NT2/D1 (cell line): ENCODE measurements at regions not wholly inside any gene's neighbourhood (a gene's known extent, or its start where the extent isn't known, plus 50 kb on each side); places are given as distances from the start of the nearest gene placed in this dataset.

Source experiments
- DNase-seq: peaks from one replicate; pipeline ENCODE4 v3.0.0-alpha.2; 2011; ENCODE audit warnings: low read depth, low spot score
- H3K27me3 ChIP-seq: 2 replicates; pipeline ENCODE4 v1.6.0; 2011; ENCODE audit warnings: mild to moderate bottlenecking; ENCODE audit not compliant: insufficient read length, insufficient read depth
- H3K36me3 ChIP-seq: 2 replicates; pipeline ENCODE4 v1.6.1; 2011; ENCODE audit warnings: mild to moderate bottlenecking, low read length, mixed read lengths; ENCODE audit not compliant: insufficient read depth, insufficient read length
- H3K4me1 ChIP-seq: 2 replicates; pipeline ENCODE4 v1.5.1; 2011; ENCODE audit not compliant: insufficient read depth, insufficient read length
- H3K4me3 ChIP-seq: 2 replicates; pipeline ENCODE4 v1.5.1; 2011; ENCODE audit warnings: low read depth; ENCODE audit not compliant: insufficient read length
- H3K9ac ChIP-seq: 2 replicates; pipeline ENCODE4 v1.6.0; 2011; ENCODE audit warnings: low read depth; ENCODE audit not compliant: insufficient read length
- H3K9me3 ChIP-seq: 2 replicates; pipeline ENCODE4 v1.5.1; 2011; ENCODE audit warnings: mild to moderate bottlenecking, low read length; ENCODE audit not compliant: insufficient read depth
- SUZ12 ChIP-seq: IDR thresholded peaks from 2 replicates; pipeline ENCODE4 v1.6.1; 2011; ENCODE audit not compliant: insufficient read length, insufficient read depth; ENCODE audit errors: extremely low read depth
- YY1 ChIP-seq: IDR thresholded peaks from 2 replicates; pipeline ENCODE4 v1.6.1; 2011; ENCODE audit not compliant: insufficient read length, insufficient read depth
- ZNF274 ChIP-seq: IDR thresholded peaks from 2 replicates; pipeline ENCODE4 v1.6.1; 2011; ENCODE audit warnings: mild to moderate bottlenecking, low read depth, low read length

DNA sequence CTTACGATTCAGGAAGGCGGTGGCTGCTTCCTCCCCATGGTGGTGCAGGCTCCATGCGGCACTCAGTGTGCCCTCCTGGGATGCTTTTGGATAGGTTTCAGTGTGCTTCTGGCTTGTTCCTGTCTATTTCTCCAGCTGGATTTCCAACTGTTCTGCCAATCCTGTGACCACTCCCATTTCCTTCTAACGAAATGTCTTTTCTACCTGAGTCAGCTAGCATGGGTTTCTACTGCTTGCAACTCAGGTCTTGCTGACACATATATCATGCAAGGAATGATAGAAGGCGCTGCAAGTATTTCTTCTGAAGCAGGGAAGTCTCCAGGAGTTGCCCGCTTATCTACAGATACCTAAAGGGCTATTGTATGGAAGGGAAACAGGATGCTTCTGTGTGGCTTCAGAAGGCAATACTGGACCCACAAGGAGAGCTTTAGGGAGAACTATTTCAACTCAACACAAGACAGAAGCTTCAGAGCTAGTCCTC, 244.4 kb downstream of the OPA1 start:
- no peaks in the 10 kb centered on the region for H3K36me3 ChIP-seq
- H3K27me3 ChIP-seq = peaks cover 3% of the 10 kb centered on the region
- no peaks in the 10 kb centered on the region for H3K9me3 ChIP-seq
- TF ChIP-seq YY1 (no peak), ZNF274 (no peak), SUZ12 (no peak)
- DNase-seq = no peak
- no peak overlapping the region for H3K9ac ChIP-seq
- no peaks in the 10 kb centered on the region for H3K4me1 ChIP-seq
- no peak overlapping the region for H3K4me3 ChIP-seq

DNA sequence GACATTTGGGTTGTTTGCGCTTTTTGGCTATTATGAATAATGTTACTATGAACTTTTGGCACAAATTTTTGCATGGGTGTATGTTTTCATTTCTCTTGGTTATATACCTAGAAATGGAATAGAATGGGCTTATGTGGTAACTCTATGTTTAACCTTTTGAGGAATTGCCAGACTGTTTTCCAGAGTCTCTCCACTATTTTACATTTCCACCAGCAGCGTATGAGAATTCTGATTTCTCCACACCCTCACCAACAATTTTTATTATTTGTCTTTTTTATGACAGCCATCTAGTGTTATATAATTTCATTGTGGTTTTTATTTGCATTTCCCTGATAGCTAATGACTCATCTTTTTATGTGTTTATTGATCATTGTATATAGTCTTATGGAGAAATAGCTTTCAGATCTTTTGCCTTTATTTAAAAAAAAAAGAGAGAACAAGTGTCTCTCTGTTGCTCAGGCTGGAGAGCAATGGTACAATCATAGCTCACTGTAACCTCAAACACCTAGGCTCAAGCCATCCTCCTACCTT, 247.2 kb downstream of the OPA1 start:
- Histone ChIP-seq H3K27me3 (peaks cover 3% of the 10 kb centered on the region), H3K4me3 (no peak overlapping the region), H3K9me3 (no peaks in the 10 kb centered on the region), H3K4me1 (no peaks in the 10 kb centered on the region), H3K36me3 (no peaks in the 10 kb centered on the region), H3K9ac (no peak overlapping the region)
- no peak for DNase-seq
- TF ChIP-seq SUZ12 = no peak
- TF ChIP-seq YY1 = no peak
- no peak for TF ChIP-seq ZNF274

DNA sequence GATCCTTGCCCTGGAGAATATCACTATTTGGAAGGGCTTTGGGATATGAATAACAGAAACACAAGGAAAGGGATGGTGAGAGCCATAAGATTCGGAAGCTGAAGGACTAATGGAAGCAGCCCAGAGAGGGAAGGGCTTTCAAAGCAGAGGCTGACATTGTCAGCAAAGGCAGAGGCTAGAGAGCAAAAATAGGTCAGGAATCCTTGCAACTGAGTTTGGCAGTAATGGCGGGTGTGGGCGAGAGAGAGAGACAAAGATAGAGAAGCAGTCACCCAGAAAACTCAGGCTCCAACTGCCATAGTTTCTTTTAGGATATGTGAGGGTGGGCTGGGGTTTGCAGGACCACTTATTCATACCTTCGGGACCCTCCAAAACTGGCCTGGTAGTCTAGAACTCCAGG, 248.6 kb downstream of the OPA1 start:
- Histone ChIP-seq H3K9me3 (no peaks in the 10 kb centered on the region), H3K4me3 (no peak overlapping the region), H3K9ac (no peak overlapping the region), H3K4me1 (no peaks in the 10 kb centered on the region), H3K36me3 (no peaks in the 10 kb centered on the region), H3K27me3 (peaks cover 3% of the 10 kb centered on the region)
- no peak for TF ChIP-seq ZNF274
- no peak for TF ChIP-seq SUZ12
- TF ChIP-seq YY1 = no peak
- no peak for DNase-seq

DNA sequence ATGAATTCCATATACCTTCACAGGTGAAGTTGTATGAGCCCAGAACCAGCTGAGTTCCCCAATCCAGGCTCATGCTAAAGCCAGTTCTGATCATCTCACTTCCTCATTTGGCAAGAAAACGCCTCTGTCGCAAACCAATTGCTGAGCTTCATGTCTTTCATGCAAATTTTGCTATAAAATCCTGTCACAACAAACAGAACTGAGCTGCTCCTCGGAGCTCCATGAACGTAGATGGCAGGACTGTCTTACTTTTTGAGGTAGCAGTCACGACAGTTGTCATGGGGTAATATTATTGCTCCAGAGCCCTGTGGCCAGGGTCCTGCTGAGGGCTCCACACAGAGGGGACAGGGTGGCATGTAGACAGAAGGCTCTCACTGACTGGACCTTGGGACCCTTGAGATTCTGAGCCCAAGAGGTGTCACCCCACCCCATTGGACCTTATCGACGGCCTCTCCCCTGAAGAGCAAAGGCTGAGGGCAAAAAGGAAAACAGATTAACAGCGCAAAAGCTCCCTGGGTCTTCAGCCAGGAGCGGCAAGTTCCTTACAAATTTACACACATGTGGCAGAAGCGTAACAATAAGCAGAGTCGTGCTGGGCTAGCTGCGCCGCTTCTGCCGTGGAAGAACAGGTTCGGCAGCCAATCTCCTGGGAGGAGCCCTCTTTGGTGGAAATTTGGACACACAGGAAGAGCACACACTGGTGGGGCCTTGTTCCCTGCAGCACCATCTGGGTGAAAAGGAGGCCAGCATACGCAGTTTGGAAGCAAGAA, 249.2 kb downstream of the OPA1 start:
- TF ChIP-seq ZNF274 (no peak), YY1 (no peak), SUZ12 (no peak)
- H3K36me3 ChIP-seq = no peaks in the 10 kb centered on the region
- no peaks in the 10 kb centered on the region for H3K9me3 ChIP-seq
- DNase-seq = no peak
- H3K4me3 ChIP-seq = no peak overlapping the region
- no peak overlapping the region for H3K9ac ChIP-seq
- peaks cover 3% of the 10 kb centered on the region for H3K27me3 ChIP-seq
- no peaks in the 10 kb centered on the region for H3K4me1 ChIP-seq

DNA sequence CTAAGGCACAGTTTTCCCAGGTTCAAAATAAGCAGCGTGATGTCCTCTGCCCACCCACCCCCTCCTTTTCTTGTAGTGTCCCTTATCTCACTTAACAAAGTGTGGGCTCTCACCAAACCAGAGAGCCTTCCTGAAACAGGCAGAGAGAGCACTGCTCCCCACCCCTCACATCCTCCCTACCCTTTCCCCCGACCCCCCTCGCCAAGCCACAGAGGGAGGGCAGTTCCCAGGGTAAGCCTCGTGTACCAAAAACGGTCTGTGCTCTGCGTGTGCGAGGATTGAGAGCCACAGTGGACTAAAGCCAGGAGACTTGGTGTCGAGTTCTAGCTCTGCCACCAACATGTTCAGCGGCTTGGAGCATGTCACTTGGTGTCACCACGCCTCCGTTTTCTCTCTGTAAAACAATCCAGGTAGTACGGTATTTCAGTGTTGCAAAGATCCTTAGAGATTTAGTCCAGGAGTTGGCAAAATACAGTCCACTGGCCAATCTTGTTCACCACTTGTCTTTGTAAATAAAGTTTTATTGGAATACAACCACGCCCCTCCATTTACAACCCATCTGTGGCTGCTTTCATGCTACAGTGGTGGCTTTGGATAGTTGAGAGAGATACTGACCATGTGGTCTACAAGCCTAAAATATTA, 249.9 kb downstream of the OPA1 start:
- H3K9me3 ChIP-seq = no peaks in the 10 kb centered on the region
- H3K36me3 ChIP-seq = no peaks in the 10 kb centered on the region
- TF ChIP-seq YY1 = no peak
- TF ChIP-seq ZNF274 = no peak
- no peak for TF ChIP-seq SUZ12
- H3K4me3 ChIP-seq = no peak overlapping the region
- no peaks in the 10 kb centered on the region for H3K4me1 ChIP-seq
- H3K9ac ChIP-seq = no peak overlapping the region
- no peak for DNase-seq
- H3K27me3 ChIP-seq = peaks cover 3% of the 10 kb centered on the region

DNA sequence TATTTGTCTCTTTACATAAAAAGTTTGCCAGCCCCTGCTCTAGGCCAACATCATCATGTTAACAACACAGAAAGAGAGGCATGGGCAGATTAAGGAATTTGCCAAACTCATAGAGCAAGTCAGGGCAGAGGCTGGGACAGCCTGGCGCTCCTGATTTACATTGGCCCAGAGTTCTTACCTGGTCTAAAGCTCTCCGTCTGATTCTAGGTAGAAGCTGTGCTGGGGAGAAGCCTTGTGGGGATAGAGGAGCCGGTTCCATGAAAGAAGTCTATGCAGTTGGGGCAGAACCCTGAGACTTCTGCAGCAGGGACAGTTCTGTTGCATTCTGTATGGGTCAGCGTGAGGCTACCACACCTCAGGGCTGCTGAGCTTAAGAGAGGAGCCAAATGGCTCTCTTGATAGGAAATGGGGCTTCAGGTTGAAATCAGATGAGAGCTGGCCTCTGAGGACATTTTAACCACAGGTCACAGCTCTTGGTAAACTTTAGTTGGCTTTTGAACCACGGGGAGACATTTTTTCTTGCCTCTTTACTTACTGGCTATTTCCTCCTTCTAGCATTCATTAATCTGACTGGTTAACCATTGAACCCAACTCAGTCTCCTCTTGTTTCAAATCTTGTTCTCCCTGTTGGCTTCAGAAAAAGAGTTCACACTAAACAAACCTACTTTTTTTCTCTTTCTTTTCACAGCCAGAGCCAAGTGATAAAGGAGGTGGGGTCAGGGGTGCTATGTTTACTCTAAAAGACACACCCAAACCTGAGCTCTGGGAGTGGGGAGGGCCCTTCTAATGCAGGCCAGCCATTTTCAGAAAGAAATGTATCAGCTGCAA, 250.7 kb downstream of the OPA1 start:
- H3K36me3 ChIP-seq = no peaks in the 10 kb centered on the region
- no peaks in the 10 kb centered on the region for H3K4me1 ChIP-seq
- no peak for DNase-seq
- H3K9me3 ChIP-seq = 0 out of 2 replicates have a peak, but pooled peaks cover under 1% of the 10 kb centered on the region
- no peak overlapping the region for H3K9ac ChIP-seq
- peaks cover 3% of the 10 kb centered on the region for H3K27me3 ChIP-seq
- no peak overlapping the region for H3K4me3 ChIP-seq
- TF ChIP-seq YY1 = no peak
